ENCODE measurements at regions not wholly inside any gene's neighbourhood (a gene's known extent, or its start where the extent isn't known, plus 50 kb on each side); places are given as distances from the start of the nearest gene placed in this dataset.

DNA sequence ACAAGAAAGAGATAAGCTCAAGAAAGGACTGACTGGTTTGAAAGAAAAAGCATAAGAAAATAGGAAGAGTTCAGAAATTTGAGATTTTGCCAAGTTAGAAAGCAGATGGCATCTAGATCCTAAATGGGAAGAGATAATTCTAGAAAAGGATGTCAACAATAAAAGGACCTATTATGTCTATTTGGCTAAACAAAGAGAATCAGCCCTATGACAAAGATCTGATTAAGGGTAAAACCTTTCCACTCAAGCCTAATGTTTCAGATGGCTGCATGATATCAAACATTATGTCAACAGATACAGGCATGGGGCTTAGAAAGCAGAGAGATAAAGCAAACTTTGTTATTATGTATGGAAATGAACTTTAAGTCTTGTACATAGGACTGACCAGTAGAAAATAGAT lies 465.0 kb upstream of the TRIB2 start:
- DNase-seq (no peak), ATAC-seq (no peak)
- intact Hi-C loops (cut with micrococcal nuclease) = no loop called here

DNA sequence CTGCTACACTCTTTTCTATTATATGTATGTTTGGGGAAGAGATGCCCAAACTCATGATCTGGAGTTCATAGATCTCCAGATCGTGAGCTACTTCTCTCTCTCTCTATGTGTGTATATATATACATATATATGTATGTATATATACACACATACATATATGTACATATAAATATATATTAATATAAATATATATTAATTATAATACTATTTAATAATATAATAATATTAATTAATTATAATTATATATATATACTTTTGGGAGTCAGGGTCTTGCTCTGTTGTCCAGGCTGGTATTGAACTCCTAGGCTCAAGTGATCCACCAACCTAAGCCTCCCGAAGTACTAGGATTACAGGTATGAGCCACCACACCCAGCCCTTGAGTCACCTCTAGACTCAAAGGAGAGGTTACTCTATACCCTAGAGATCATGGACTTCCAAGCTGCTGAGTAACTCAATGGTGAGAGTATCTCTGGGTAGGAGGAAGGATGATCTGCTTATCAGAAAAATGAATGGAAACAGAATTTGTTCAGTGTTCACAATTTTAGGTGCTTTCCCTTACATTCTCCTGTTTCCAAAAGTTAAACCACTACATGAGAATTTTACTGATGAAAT lies 463.5 kb upstream of the TRIB2 start:
- no peak for DNase-seq
- intact Hi-C loops (cut with micrococcal nuclease) = no loop called here

DNA sequence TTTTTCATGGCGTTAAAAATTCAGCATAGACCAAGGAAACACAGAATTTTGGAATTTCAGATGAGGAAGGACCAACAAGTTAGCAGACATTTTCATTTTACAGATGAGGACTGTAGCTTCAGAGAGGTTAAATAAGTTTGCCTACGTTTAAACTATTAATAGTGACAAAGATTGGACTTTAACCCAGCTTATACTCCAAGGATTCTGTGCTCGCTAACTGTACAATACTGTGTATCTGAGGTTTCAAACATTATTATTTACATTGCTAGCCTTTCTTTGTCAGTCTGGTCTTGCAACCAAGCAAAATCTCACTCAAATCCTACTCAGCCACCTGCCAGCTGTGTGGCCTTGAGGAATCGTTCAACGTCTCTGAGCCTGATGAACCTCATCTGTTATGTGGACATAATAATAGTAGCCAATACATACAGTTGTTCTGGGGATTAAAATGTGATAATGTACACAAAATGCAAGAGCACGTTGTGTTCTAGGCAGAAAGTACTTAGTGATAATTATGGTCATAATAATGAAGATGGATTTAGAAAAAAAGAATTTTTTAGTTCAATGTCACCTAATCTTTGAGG lies 462.4 kb upstream of the TRIB2 start:
- ATAC-seq (peak; percentile 34), DNase-seq (no peak)
- intact Hi-C loops (cut with micrococcal nuclease) = no loop called here

More for the DNA sequence above, 463.5 kb upstream of the TRIB2 start:
- no peak for ATAC-seq

DNA sequence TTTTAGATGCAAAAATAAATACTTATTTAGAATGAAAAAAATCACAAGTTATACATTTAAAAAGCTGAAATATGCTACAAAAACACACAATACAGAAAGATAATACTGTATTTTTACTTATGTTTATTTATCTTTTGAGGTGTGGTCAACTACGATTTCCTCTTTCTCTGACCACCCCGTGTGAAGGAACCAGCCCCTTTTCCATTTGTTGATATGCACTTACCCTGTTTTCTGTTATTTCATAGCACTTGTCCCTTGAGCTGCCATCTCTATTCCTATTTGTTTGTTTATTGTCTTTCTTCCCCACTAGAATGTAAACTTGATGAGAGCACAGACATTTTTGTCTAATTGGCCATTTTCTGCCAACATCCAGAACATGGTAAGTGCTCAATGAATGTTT lies 460.5 kb upstream of the TRIB2 start:
- ATAC-seq = no peak
- intact Hi-C loops (cut with micrococcal nuclease) = no loop called here
- no peak for DNase-seq

DNA sequence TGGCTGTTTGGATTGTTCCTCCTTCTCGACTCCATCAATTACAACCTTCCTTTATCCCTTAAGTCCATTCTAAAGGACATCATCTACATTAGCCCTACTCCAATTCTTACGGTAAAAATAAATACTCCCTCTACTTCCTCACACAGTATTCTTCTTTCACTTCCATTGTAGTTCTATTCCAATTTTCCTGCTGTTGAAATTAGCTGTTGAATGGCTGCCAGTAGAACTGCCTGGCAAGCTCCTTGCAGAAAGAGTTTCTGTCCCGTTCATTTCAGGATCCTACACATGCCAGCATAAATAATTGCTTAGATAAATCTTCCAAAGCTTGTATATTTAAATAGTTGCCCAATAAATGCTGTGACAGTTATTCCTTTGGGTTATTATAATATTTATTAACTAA lies 459.3 kb upstream of the TRIB2 start:
- no peak for DNase-seq
- intact Hi-C loops (cut with micrococcal nuclease) = no loop called here
- ATAC-seq = peak; percentile 59

DNA sequence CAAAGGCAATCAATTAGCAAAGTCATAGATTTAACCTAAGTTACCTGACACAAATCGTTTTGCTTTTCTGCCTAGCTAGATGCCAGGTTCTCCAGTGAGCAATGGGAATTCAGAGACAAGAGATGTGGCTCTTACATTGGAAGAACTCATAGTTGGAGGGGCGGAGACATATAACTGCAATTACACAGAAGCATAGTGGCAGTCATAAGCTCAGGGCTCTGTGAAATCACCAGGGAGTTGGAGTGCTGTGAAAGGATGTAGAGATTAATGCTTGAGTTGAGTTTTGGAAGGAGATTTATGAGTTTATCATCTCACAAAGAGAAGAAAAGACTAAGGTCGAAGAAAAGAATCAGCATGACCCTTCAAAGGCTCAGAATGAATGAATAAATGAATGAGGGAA lies 457.2 kb upstream of the TRIB2 start:
- DNase-seq = no peak
- intact Hi-C loops (cut with micrococcal nuclease) = no loop called here
- ATAC-seq = no peak

DNA sequence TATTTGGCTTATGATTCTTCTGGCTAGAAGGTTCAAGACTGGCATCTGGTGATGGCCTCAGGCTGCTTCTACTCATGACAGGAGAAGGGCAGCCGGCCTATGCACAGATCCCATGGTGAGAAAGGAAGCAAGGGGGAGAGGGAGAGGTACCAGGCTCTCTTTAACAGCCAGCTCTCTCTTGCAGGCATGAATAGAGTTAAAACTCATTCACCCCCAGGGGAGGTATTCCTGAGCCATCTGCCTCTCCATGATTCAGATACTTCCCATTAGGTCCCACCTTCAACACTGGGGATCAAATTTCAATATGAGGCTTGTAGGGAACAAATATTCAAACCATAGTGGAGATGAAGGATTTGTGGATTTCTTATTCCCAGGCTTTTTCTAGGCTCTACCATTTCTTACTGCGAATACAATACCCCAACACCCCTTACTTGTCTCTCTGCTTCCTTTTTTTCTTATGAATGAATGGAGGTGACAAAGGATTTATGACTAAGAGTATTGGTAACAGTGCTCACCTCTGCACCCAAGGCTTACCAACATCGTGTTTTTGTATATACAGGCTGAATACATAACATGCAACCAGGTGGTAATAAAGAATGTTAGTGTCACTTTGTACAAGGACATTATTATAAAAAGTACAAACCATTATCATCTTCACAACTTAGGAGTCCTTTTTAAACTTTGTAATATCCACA lies 454.6 kb upstream of the TRIB2 start:
- intact Hi-C loops (cut with micrococcal nuclease) = no loop called here
- DNase-seq = no peak
- no peak for ATAC-seq

DNA sequence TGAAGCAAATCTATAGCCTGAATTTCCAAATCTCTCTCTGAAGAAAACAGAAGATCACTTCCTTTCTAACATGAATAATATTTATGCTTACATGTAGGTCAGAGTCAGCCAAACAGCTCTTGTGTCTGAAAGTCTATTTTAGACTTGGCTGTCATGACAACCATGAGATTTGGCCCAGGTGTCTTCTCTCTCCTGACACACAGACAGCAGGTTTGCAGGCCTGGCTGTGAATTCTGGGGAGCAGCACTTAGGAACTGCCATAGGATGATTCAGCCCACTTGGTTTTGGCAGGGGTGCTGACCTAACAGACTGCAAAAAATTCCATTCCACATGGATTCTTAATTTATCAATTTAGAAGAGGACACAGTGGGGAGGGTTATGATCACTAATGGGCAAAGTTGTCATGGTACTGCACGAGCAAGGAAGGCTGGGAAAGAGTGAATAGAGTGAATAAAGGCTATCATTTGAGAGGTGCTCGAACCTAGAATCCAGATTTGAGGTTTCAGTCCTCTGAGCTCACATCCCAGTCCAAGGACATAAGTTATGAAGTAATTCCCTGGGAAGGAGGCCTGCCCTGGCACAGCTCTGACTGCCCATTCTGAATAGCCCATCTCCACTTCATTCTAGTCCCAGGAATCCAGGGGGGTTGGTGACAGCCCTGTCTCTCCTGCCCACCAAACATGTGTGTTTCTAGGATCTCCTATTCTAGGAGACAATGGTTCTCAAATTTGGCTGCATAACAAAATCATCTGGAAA lies 453.9 kb upstream of the TRIB2 start:
- intact Hi-C loops (cut with micrococcal nuclease) = no loop called here
- ATAC-seq (peak; percentile 91), DNase-seq (no peak)

DNA sequence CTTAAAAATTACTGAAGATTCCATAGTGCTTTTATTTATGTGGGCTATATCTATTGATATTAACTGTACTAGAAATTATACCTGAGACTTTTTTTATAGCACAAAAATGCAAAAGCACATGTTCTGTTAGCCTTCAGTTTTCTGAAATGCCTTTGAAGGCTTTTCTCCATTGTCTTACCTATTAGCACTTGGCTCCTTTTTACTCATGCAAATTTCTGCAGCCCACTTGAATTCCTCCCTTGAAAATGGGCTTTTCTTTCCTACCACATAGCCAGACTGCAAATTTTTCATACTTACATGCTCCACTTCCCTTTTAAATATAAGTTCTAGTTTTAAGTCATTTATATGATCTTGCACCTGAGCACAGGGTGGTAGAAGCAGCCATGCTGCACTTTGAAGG lies 453.0 kb upstream of the TRIB2 start:
- ATAC-seq = no peak
- intact Hi-C loops (cut with micrococcal nuclease) = no loop called here

DNA sequence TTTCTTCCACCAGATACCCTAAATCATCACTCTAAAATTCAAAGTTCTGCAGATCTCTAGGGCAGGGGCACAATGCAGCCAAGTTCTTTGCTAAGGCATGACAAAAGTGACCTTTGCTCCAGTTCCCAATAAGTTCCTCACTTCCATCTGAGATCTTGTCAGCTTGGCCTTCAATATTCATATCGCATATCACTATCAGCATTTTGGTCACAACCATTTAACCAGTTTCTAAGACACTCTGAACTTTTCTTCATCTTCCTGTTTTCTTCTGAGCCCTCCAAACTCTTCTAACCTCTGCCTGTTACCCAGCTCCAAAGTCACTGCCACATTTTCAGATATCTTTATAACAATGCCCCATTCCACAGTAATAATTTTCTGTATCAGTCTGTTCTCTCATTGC lies 452.6 kb upstream of the TRIB2 start:
- no peak for ATAC-seq
- intact Hi-C loops (cut with micrococcal nuclease) = no loop called here
- no peak for DNase-seq

More for the DNA sequence above, 453.0 kb upstream of the TRIB2 start:
- no peak for DNase-seq

DNA sequence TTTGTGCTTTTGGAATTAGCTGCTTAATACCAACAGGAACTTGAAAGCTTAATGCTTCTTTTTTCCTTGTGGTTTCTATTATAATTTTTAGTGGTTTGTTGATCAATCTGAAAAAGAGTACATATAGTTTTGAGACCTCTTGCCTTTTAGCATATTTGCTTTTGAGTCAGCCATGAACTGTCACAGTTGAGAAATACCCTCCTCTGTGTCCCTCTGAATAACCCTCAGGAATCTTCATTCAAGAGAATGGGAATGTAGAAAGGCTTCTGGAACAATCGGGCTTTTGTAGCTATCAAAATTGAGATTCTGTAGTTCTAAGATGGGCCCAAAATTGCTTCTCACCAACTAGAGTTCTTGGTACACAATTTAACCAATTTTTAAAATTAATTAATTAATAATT lies 451.1 kb upstream of the TRIB2 start:
- no peak for ATAC-seq
- intact Hi-C loops (cut with micrococcal nuclease) = no loop called here
- DNase-seq = no peak

DNA sequence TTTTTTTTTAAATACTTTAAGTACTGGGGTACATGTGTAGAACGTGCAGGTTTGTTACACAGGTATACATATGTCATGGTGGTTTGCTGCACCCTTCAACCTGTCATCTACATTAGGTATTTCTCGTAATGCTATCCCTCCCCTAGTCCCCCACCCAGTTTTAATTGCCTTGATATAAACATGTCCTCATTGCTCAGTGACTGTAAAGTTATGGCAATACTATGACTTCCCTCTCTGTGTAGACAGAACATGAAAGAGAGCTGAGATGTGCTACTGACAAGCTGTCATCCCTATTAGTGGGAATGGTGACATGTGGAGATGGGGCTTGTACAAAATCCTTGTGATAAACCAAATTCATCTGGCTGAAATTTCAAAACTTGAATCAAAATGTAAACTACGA lies 449.7 kb upstream of the TRIB2 start:
- no peak for ATAC-seq

DNA sequence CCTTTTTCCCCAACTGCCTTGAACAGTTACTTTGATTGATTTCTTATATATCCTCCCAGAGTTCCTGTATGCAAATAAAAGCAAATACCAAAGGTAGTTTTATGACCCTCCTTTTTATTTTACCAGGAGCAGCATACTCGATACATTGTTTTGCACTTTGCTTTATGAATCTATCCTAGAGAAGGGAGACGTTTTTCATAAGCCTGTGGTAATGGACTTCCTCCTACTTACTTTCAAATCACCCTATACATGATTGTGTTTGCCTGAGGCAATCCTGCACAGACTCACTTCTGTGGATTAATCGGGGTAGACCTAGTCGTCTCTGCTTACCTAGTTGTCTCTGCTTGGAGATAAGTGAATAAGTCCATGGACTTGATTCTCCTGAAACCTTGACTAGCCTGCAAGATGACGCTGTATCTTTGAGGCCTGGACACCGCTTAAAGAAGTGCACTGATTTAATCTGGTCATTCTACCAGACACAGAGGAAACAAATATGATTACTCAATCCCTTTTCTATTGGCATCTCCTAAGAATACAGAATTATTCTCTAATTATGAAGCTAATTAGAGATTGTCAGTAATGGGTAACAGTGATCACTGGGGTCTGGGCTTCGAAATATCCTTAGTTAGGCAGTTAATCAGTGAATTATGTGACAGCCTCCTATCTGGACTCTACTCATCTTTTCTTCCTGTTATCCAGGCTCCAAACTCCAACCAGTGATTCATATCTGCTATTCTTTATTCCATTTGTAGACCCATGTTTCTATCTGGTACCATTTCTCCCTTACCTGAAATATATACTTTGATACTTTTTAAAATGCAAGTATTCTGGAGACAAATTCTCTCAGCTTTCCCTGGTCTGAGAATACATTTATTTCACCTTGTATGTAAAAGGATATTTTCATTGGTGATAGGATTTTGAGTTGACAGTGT lies 447.4 kb upstream of the TRIB2 start:
- DNase-seq = no peak
- intact Hi-C loops (cut with micrococcal nuclease) = no loop called here
- ATAC-seq = no peak

More for the DNA sequence above, 449.7 kb upstream of the TRIB2 start:
- intact Hi-C loops (cut with micrococcal nuclease) = no loop called here
- DNase-seq = no peak

DNA sequence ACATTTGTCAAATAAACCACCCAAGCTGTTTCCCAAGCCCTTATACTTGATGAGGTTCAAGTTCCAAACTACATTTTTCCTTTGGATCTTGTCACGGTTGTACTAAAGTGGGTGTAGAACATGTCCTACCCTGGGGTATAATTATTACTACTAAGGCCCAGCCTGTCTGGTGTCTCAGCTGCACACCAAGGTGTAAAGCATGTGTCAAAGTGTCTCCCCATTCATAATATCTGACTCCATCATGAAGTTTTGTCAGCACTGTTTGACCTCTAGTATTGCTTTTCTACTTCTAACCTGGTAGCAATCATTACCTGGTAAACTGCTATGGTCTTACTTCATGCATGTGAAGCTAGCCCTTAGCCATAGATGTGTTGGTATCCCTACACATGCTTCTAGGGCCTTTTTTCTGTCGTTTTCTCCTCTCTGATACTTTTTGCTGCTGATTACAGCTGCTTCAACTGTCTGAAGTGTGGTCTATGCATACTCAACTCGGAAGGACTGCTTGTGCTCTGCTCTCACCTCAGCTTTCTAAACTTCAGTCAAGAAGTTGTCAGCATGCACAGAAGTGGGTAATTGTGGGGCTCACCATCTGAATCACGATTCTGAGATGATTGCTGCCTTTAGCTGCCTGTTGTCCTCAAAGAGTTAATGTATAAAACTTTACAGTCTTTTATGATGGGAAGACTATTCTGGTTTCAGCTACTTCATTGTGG lies 445.7 kb upstream of the TRIB2 start:
- ATAC-seq = no peak
- intact Hi-C loops (cut with micrococcal nuclease) = no loop called here
- no peak for DNase-seq

DNA sequence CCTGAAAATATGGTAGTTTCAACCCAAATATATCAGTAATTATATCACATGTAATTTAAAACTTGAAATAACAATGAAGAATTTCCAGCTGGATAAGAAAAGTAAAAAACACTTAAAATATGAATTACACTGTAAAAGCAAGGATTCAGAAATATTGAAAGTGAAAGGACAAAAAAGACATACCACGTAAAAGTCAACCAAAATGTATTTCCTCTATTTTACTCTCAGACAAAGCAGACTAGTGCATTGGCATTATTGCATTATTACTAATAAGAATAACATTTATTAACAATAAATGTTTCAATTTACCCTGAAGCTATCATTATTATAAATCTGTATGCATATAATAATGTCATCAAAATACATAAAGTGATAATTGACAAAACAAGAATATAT lies 445.1 kb upstream of the TRIB2 start:
- intact Hi-C loops (cut with micrococcal nuclease) = no loop called here
- DNase-seq = no peak
- no peak for ATAC-seq

DNA sequence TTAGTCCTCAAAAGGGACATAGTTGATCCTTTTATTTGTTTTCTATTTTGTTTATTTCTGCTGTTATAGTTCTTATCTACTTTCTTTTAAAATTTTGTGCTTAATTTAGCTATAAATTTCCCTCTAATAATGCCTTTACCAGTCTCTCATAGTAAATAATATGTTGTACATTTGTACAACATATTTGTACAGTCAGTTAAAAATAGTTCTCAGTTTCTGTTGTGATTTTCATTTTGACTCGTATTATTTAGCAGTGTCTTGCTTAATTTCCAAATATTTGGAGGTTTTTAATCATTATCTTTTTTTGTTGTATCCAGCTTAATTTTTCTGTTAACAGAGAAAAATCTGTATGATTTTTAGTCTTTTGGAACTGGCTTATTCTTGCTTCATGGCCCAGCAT lies 443.6 kb upstream of the TRIB2 start:
- intact Hi-C loops (cut with micrococcal nuclease) = no loop called here
- ATAC-seq (no peak), DNase-seq (no peak)

DNA sequence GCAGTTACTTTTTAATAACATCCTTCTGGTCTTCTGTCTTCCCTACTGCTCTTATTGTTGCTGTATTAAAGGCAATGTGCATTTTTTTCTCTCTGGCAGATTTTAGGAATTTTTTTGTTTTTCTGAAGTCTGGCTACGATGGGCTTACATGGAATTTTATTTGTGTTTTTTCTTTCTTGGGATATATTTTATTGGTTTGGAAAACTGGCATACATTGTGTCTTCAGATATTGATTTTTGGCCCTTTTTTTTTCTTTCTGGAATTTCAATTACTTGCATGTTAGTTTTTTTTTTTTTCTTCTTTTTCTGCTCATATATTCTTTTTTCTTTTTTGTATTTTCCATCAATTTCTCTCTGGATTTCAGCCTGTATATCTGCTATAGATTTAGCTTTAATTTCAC lies 442.1 kb upstream of the TRIB2 start:
- intact Hi-C loops (cut with micrococcal nuclease) = no loop called here
- DNase-seq = no peak
- ATAC-seq = no peak

DNA sequence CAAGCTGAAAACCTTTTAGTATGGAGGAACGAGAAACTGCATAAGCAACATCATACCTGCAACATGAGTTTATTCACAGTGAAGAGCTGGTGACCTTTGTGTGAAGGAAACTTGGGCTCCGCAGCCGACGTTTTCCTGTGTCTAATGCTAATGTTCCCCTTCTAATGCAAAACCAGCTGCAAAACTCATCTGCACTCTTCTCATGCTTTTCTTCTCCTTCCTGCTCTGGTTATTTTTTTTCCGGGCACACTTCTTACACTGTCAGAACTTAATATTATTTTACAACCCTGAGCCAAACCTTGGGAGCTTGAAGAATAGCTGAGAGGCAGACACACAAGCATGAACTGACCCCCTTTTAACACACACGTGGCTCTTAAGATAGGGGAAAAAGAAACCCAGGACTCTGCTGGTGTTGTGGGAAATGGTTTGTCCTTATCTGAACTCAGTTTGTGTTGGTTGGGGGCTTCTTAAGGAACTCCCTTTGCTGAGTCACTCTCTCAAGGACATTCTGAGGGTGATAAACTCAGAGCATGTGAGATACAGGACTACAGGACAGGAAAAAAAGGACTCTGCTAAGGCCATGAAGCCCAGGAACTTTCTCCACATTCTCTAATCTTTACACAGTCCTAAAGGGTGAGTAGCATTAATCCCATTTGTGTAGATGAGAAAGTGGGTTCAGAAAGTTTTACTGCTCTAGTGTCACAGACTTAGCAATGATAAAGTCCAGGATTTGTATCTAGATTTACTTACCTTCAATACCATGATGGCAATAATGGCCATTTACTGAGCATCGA lies 439.3 kb upstream of the TRIB2 start:
- intact Hi-C loops (cut with micrococcal nuclease) = no loop called here
- ATAC-seq (no peak), DNase-seq (no peak)

All from left ventricle myocardium superior (tissue), 1 donor.